ENCODE measurements at regions not wholly inside any gene's neighbourhood (a gene's known extent, or its start where the extent isn't known, plus 50 kb on each side); places are given as distances from the start of the nearest gene placed in this dataset.
"Not testable (repeated sequence)": the region's sequence is repeated elsewhere in the genome, so short reads cannot be mapped to it uniquely, and the experiment has no call there.

DNA sequence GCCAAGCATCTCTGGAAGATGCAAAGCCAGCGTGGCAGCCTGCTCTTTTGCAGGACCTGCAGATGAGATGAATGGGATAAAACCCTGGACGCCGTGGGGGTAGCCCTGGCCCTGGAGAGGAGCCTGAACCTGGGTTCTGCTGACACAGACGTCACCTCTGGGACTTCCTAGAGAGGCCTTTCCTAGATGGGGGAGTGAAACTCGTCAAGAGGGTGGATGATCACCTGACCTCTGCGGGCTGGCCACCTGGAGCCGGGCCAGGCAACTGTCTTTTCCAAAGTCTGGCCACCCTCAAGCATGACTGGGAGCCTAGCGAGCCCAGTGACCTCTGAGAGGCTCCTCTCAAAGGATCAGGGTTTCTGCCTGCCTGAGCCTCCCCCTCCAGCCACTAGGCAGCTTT is 529.0 kb downstream of the KCNJ18 start:
- Histone ChIP-seq H4K20me1 (ENCODE audit: low read depth) (no peaks in the 10 kb centered on the region), H3K4me3 (no peak overlapping the region), H3K27me3 (no peaks in the 10 kb centered on the region), H3K9me3 (ENCODE audit: low read depth) (peaks cover 18% of the 10 kb centered on the region), H2AFZ (replicated peaks) (no peak overlapping the region), H3K27ac (no peak overlapping the region), H3K79me2 (ENCODE audit: low read depth) (no peaks in the 10 kb centered on the region), H3K4me2 (no peak overlapping the region), H3K4me1 (no peaks in the 10 kb centered on the region), H3F3A (ENCODE audit: low read depth) (no peaks in the 10 kb centered on the region), H3K36me3 (no peaks in the 10 kb centered on the region), H3K9ac (no peak overlapping the region)
- Mint-ChIP-seq H3K36me3 (no peaks in the 10 kb centered on the region), H3K4me3 (no peak overlapping the region), H3K27me3 (ENCODE audit: insufficient read depth, low read depth) (no peaks in the 10 kb centered on the region), H3K9me3 (peaks cover 33% of the 10 kb centered on the region), H3K27ac (no peak overlapping the region), H3K4me1 (no peaks in the 10 kb centered on the region)
- TF ChIP-seq EZH2 (IDR thresholded peaks at IDR 0.05): no peak
- TF ChIP-seq CTCF (IDR thresholded peaks at IDR 0.05): no peak
- TF ChIP-seq EZH2phosphoT487 (IDR thresholded peaks at IDR 0.05): no peak
- DNase-seq (ENCODE audit: low spot score): no peak

DNA sequence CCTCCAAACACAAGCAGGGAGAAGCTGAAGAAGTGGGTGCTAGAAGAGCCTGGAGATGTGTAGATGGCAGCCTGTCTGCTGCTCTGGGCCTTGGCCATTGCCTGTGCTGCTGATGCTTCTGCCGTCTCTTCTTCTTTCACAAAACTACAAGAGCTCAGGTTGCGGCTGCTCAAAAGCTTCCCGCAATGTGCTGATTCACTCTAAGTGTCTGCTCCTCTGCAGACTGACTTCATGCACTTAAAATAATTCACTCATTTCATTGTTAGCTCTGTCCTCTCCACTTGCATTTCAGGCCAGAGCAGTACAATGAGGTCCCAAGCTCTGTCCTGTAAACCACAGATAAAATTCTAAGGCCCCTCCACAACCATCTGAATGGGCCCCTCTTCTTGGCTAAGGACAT is 534.2 kb downstream of the KCNJ18 start:
- H4K20me1 ChIP-seq (ENCODE audit: low read depth); H3K36me3 Mint-ChIP-seq; H3K4me1 ChIP-seq; H3K9ac ChIP-seq; H3K36me3 ChIP-seq; H3K27me3 Mint-ChIP-seq (ENCODE audit: insufficient read depth, low read depth); H2AFZ ChIP-seq (replicated peaks); H3K4me3 ChIP-seq; H3K27ac ChIP-seq; H3F3A ChIP-seq (ENCODE audit: low read depth); H3K4me2 ChIP-seq; DNase-seq (ENCODE audit: low spot score); H3K4me3 Mint-ChIP-seq; H3K4me1 Mint-ChIP-seq; H3K27me3 ChIP-seq; H3K27ac Mint-ChIP-seq; H3K79me2 ChIP-seq (ENCODE audit: low read depth): not testable (repeated sequence)
- H3K9me3 Mint-ChIP-seq: peaks cover 46% of the 10 kb centered on the region
- peaks cover 16% of the 10 kb centered on the region for H3K9me3 ChIP-seq (ENCODE audit: low read depth)

- peaks cover 21% of the 10 kb centered on the region for H3K9me3 ChIP-seq (ENCODE audit: low read depth)
- not testable (repeated sequence) for H3K27ac ChIP-seq; H3F3A ChIP-seq (ENCODE audit: low read depth); DNase-seq (ENCODE audit: low spot score); H3K4me1 ChIP-seq; H3K27me3 ChIP-seq; H3K36me3 ChIP-seq; H3K9ac ChIP-seq; H3K4me1 Mint-ChIP-seq; H2AFZ ChIP-seq (replicated peaks); H3K4me3 ChIP-seq; H3K4me3 Mint-ChIP-seq; H3K27me3 Mint-ChIP-seq (ENCODE audit: insufficient read depth, low read depth); H3K27ac Mint-ChIP-seq; H3K79me2 ChIP-seq (ENCODE audit: low read depth); H4K20me1 ChIP-seq (ENCODE audit: low read depth); H3K36me3 Mint-ChIP-seq; H3K4me2 ChIP-seq
- peaks cover 47% of the 10 kb centered on the region for H3K9me3 Mint-ChIP-seq
Measured at GRCh38 chr17:22226932-22227331, 534.6 kb downstream of the KCNJ18 start.

- not testable (repeated sequence) for H3K27me3 ChIP-seq; H4K20me1 ChIP-seq (ENCODE audit: low read depth); H3K4me3 ChIP-seq; H3K36me3 Mint-ChIP-seq; DNase-seq (ENCODE audit: low spot score); H3K27me3 Mint-ChIP-seq (ENCODE audit: insufficient read depth, low read depth); H3K27ac ChIP-seq; H3K79me2 ChIP-seq (ENCODE audit: low read depth); H3K4me2 ChIP-seq; H3F3A ChIP-seq (ENCODE audit: low read depth); H3K27ac Mint-ChIP-seq; H3K9ac ChIP-seq; H3K4me3 Mint-ChIP-seq; H2AFZ ChIP-seq (replicated peaks); H3K4me1 Mint-ChIP-seq; H3K36me3 ChIP-seq; H3K4me1 ChIP-seq
- H3K9me3 Mint-ChIP-seq: peaks cover 55% of the 10 kb centered on the region
- peaks cover 22% of the 10 kb centered on the region for H3K9me3 ChIP-seq (ENCODE audit: low read depth)
Measured at GRCh38 chr17:22227699-22228553, 535.6 kb downstream of the KCNJ18 start.

DNA sequence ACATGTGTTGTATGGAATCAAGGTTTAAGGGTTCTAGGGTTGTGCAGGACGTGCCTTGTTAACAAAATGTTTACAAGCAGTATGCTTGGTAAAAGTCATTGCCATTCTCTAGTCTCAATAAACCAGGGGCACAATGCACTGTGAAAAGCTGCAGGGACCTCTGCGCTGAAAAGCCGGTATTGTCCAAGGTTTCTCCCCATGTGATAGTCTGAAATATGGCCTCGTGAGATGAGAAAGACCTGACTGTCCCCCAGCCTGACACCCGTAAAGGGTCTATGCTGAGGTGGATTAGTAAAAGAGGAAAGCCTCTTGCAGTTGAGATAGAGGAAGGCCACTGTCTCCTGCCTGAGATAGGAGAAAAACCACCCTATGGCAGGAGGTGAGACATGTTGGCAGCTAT is 537.5 kb downstream of the KCNJ18 start:
- not testable (repeated sequence) for H3K27ac ChIP-seq; H3K4me1 ChIP-seq; H3K4me1 Mint-ChIP-seq; H3K4me3 ChIP-seq; H3K27me3 ChIP-seq; H3F3A ChIP-seq (ENCODE audit: low read depth); H3K9ac ChIP-seq; H3K79me2 ChIP-seq (ENCODE audit: low read depth); H3K36me3 Mint-ChIP-seq; H3K27me3 Mint-ChIP-seq (ENCODE audit: insufficient read depth, low read depth); H3K27ac Mint-ChIP-seq; H2AFZ ChIP-seq (replicated peaks); H3K36me3 ChIP-seq; H3K4me3 Mint-ChIP-seq; H4K20me1 ChIP-seq (ENCODE audit: low read depth); DNase-seq (ENCODE audit: low spot score); H3K4me2 ChIP-seq
- peaks cover 56% of the 10 kb centered on the region for H3K9me3 Mint-ChIP-seq
- peaks cover 38% of the 10 kb centered on the region for H3K9me3 ChIP-seq (ENCODE audit: low read depth)

All from neural progenitor cell (in vitro differentiated cells).